ENCODE measurements at regions not wholly inside any gene's neighbourhood (a gene's known extent, or its start where the extent isn't known, plus 50 kb on each side); places are given as distances from the start of the nearest gene placed in this dataset.

- no peak for DNase-seq
These were observed 186.0 kb downstream of the PSMG1 start for GRCh38 chr21:38997051-38997842.

- DNase-seq = no peak
These were observed 186.9 kb downstream of the PSMG1 start for GRCh38 chr21:38996355-38996754.

GRCh38 chr21:38995731-38996130 is 187.5 kb downstream of the PSMG1 start:
- DNase-seq = no peak

DNA sequence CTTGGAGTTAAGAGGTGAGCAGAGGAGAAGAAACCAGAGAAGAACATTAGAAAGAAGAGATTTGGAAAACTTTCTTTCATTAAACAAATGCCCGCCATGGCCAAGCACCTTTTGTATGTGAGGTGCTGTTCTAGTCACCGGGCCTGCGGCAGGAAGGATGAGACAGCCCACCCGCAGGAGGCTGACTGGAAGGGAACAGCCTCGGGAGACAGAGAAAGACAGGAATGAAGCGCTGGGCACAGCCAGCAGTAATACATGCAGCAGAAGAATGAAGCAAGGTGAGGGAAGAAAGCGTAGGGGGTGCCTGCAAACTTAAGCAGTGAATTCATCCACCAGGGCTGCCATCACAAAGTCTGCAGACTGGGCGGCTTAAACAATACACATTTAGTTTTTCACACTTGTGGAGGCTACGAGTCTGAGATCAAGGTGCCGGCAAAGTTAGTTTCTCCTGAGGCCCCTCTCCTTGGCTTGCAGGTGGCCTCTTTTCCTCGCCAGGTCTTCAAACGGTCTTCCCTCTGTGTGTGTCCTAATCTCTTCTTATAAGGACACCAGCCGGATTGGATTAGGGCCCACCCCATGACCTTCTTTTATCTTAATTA is 188.1 kb downstream of the PSMG1 start:
- DNase-seq = no peak

GRCh38 chr21:38994042-38994441 is 188.3 kb downstream of the ETS2 start:
- DNase-seq = no peak

GRCh38 chr21:38993561-38993960 is 187.8 kb downstream of the ETS2 start:
- DNase-seq = no peak

- no peak for DNase-seq
These were observed 187.0 kb downstream of the ETS2 start for GRCh38 chr21:38992737-38993136.

GRCh38 chr21:38990424-38990794 is 184.7 kb downstream of the ETS2 start:
- DNase-seq = no peak

DNA sequence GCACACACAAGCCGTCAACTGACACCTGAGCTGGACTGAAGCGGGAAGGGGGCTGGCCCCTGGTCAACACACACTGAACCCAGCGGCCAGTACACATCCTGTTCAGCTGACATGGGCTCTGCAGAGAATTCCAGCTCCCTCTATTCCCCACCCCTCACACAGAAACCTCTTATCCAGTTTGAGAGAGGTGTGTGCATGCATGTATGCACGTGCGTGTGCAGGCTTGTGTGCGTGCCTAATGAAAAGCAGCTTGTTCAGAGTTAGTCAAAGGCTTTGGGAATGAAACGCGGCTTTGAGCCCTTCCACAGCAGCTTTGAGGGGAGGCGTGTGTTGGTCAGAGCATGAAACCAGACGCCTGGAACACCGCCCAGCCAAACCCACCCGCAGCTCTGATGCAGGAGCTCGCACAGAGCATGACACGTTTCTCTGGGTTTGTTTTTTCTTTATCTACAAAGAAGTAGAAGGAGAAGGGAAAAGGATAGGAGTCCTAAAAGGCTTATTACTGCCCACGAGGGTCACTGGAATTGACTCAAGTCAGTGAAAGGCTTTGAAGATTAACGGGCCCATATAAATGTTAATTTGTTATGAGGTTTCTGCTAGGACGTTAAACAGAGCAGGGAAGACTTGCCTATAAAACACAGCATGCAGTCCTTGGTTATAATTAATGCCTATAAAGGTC is 184.2 kb downstream of the ETS2 start:
- no peak for DNase-seq

- DNase-seq = no peak
These were observed 183.6 kb downstream of the ETS2 start for GRCh38 chr21:38989379-38989744.

- DNase-seq = no peak
These were observed 183.0 kb downstream of the ETS2 start for GRCh38 chr21:38988509-38989378.

GRCh38 chr21:38987633-38988508 is 182.1 kb downstream of the ETS2 start:
- no peak for DNase-seq

- no peak for DNase-seq
These were observed 181.3 kb downstream of the ETS2 start for GRCh38 chr21:38986806-38987632.

- no peak for DNase-seq
These were observed 180.7 kb downstream of the ETS2 start for GRCh38 chr21:38986406-38986805.

GRCh38 chr21:38985568-38986378 is 180.0 kb downstream of the ETS2 start:
- DNase-seq = peak; percentile 27

GRCh38 chr21:38984982-38985567 is 179.3 kb downstream of the ETS2 start:
- DNase-seq = no peak

DNA sequence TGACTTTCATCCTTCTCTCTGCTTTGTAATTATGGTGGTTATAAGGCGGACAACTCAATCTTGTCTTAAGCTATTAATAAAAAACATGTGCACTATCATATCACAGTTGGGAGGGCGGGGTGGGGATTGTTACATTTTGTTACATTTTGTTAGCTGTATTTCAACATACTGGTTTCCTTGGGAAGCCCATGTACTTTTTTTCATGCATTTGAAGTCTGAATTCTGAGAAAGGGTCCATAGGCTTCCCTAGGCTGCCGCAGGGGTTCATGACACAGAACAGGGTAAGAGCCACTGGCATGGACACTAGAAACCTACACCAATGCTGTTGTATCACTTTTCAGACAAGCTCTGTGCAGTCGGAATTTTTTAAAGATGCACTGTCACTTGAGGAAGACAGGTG is 178.8 kb downstream of the ETS2 start:
- DNase-seq = no peak

DNA sequence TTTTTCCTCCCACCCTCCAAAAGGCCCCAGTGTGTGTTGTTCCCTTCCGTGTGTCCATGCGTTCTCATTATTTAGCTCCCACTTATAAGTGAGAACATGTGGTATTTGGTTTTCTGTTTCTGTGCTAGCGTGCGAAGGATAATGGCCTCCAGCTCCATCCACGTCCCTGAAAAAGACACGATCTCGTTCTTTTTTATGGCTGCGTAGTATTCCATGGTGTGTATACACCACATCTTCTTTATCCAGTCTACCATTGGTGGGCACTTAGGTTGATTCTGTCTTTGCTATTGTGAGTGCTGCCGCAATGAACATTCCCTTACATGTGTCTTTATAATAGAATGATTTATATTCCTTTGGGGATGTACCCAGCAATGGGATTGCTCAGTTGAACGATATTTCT is 177.8 kb downstream of the ETS2 start:
- DNase-seq = no peak

- DNase-seq = no peak
These were observed 177.1 kb downstream of the ETS2 start for GRCh38 chr21:38982804-38983203.

- DNase-seq = no peak
These were observed 176.4 kb downstream of the ETS2 start for GRCh38 chr21:38982096-38982495.
